H1 (cell line): ENCODE measurements at regions not wholly inside any gene's neighbourhood (a gene's known extent, or its start where the extent isn't known, plus 50 kb on each side); places are given as distances from the start of the nearest gene placed in this dataset.

Source experiments
- CTCF ChIA-PET: fragments of 300-600 bp; sonication (Branson Sonifier 250); formaldehyde crosslinking; loops from one replicate; lab custom pipeline; 2021; ENCODE audit not compliant: partially characterized antibody; lab: Charles Lee
- POLR2A ChIA-PET: fragments of 300-600 bp; sonication (Branson Sonifier 250); formaldehyde crosslinking; loops from one replicate; lab custom pipeline; 2021; ENCODE audit warnings: inconsistent platforms; ENCODE audit not compliant: partially characterized antibody; lab: Charles Lee
- DNase-seq, 2 experiments: peaks; one replicate each; pipeline versions ENCODE4 v3.0.0 to v3.0.0-alpha.2; 2010 to 2022; ENCODE audit warnings: low spot score in 2 of 2, low read depth in 1 of 2, mixed read lengths in 1 of 2
- FAIRE-seq: peaks from 2 replicates; lab custom pipeline; 2011; peaks lifted over from hg19 to GRCh38; lab: Jason Lieb, UNC
- H2AFZ ChIP-seq: 2 replicates; pipeline ENCODE4 v1.8.1; 2012; ENCODE audit warnings: low read length, inconsistent platforms
- H2AK5ac ChIP-seq: 2 replicates; pipeline ENCODE4 v1.6.1; 2013; ENCODE audit warnings: low read depth, low read length
- H2BK120ac ChIP-seq: replicated peaks from 2 replicates; pipeline ENCODE3; 2013; ENCODE audit warnings: low read depth, low read length, inconsistent platforms
- H2BK12ac ChIP-seq: 2 replicates; pipeline ENCODE4 v1.6.1; 2013; ENCODE audit warnings: low read depth, low read length
- H2BK15ac ChIP-seq: 2 replicates; pipeline ENCODE4 v1.6.1; 2013; ENCODE audit warnings: low read length
- H2BK20ac ChIP-seq: 2 replicates; pipeline ENCODE4 v1.6.1; 2013; ENCODE audit warnings: low read length
- H2BK5ac ChIP-seq: 2 replicates; pipeline ENCODE4 v1.6.1; 2013; ENCODE audit warnings: low read depth, low read length
- H3K14ac ChIP-seq: 2 replicates; pipeline ENCODE4 v1.6.1; 2013; ENCODE audit warnings: inconsistent platforms; ENCODE audit not compliant: insufficient read length
- H3K18ac ChIP-seq: 2 replicates; pipeline ENCODE4 v1.6.1; 2013; ENCODE audit warnings: low read length; ENCODE audit errors: extremely low read depth
- H3K23ac ChIP-seq: 2 replicates; pipeline ENCODE4 v1.6.1; 2013; ENCODE audit warnings: inconsistent platforms; ENCODE audit not compliant: insufficient read length
- H3K23me2 ChIP-seq: 2 replicates; pipeline ENCODE4 v1.6.1; 2013; ENCODE audit warnings: low read depth, low read length
- H3K27ac ChIP-seq: 2 replicates; pipeline ENCODE4 v1.6.1; 2011; ENCODE audit warnings: low read depth, low read length, inconsistent platforms
- H3K27me3 ChIP-seq, 4 experiments: replicated peaks in 1 of 4; 1 replicate in 1 of 4; 2 replicates in 3 of 4; pipeline versions ENCODE4 v1.6.1 to v1.8.1; 2011 to 2013; ENCODE audit warnings: low read length in 3 of 4, mild to moderate bottlenecking in 3 of 4, inconsistent platforms in 2 of 4, mixed read lengths in 2 of 4, moderate library complexity in 1 of 4; ENCODE audit not compliant: control insufficient read depth in 3 of 4, insufficient read depth in 3 of 4; ENCODE audit errors: extremely low read depth in 1 of 4
- H3K36me3 ChIP-seq, 4 experiments: 2 replicates each; pipeline versions ENCODE4 v1.6.1 to v1.8.1; 2011 to 2013; ENCODE audit warnings: mild to moderate bottlenecking in 4 of 4, low read length in 3 of 4, moderate library complexity in 2 of 4, control low read depth in 1 of 4, inconsistent platforms in 1 of 4; ENCODE audit not compliant: insufficient read depth in 4 of 4, control insufficient read depth in 2 of 4
- H3K4ac ChIP-seq: replicated peaks from 2 replicates; pipeline ENCODE3; 2013; ENCODE audit warnings: low read length, low read depth, mixed read lengths, inconsistent platforms; ENCODE audit not compliant: insufficient read length
- H3K4me1 ChIP-seq, 4 experiments: replicated peaks in 1 of 4; 1 replicate in 1 of 4; 2 replicates in 3 of 4; pipeline versions ENCODE4 v1.6.1 to v1.8.1; 2011 to 2013; ENCODE audit warnings: low read length in 3 of 4, inconsistent platforms in 2 of 4, mixed read lengths in 1 of 4; ENCODE audit not compliant: insufficient read depth in 4 of 4, control insufficient read depth in 3 of 4
- H3K4me2 ChIP-seq, 2 experiments: 2 replicates each; pipeline versions ENCODE4 v1.6.1 to v1.8.1; 2011 to 2013; ENCODE audit warnings: low read depth in 2 of 2, low read length in 2 of 2, control low read depth in 1 of 2, inconsistent platforms in 1 of 2, mild to moderate bottlenecking in 1 of 2; ENCODE audit not compliant: insufficient read depth in 1 of 2
- H3K4me3 ChIP-seq, 4 experiments: fragments of 200-600, 300-600 bp in 1 of 4; sonication (generic), shearing (Covaris generic), sonication (Bioruptor Twin) in 1 of 4; 2 replicates each; pipeline versions ENCODE4 v1.5.1 to v1.8.1; 2011 to 2016; ENCODE audit warnings: low read length in 4 of 4, low read depth in 3 of 4, control low read depth in 2 of 4, inconsistent platforms in 2 of 4, mild to moderate bottlenecking in 2 of 4, mixed read lengths in 1 of 4, moderate library complexity in 1 of 4; ENCODE audit not compliant: insufficient read depth in 2 of 4; ENCODE audit errors: extremely low read depth in 1 of 4
- H3K56ac ChIP-seq: replicated peaks from 2 replicates; pipeline ENCODE3; 2013; ENCODE audit warnings: low read depth, mild to moderate bottlenecking, mixed read lengths, low read length, inconsistent platforms; ENCODE audit not compliant: insufficient read length
- H3K79me1 ChIP-seq: 2 replicates; pipeline ENCODE4 v1.6.1; 2013; ENCODE audit warnings: low read depth, low read length, control low read depth
- H3K79me2 ChIP-seq, 2 experiments: 2 replicates each; pipeline versions ENCODE4 v1.6.1 to v1.8.1; 2012 to 2013; ENCODE audit warnings: low read length in 2 of 2, mild to moderate bottlenecking in 2 of 2, inconsistent platforms in 1 of 2; ENCODE audit not compliant: insufficient read depth in 2 of 2, control insufficient read depth in 1 of 2
- H3K9ac ChIP-seq, 4 experiments: replicated peaks in 1 of 4; 1 replicate in 1 of 4; 2 replicates in 3 of 4; pipeline versions ENCODE4 v1.6.1 to v1.8.1; 2011 to 2013; ENCODE audit warnings: low read depth in 3 of 4, low read length in 3 of 4, control low read depth in 2 of 4, mild to moderate bottlenecking in 2 of 4, moderate library complexity in 2 of 4, inconsistent platforms in 1 of 4; ENCODE audit errors: extremely low read depth in 1 of 4
- H3K9me3 ChIP-seq, 2 experiments: 2 replicates each; pipeline versions ENCODE4 v1.6.1 to v1.8.1; 2012 to 2013; ENCODE audit warnings: mild to moderate bottlenecking in 2 of 2, moderate library complexity in 2 of 2, control low read depth in 1 of 2, inconsistent platforms in 1 of 2, low read depth in 1 of 2, low read length in 1 of 2, mixed read lengths in 1 of 2; ENCODE audit not compliant: insufficient read depth in 2 of 2
- H4K20me1 ChIP-seq, 2 experiments: replicated peaks in 1 of 2; 2 replicates each; pipeline versions ENCODE3 to v1.8.1; 2011 to 2013; ENCODE audit warnings: inconsistent platforms in 2 of 2, low read length in 2 of 2, mild to moderate bottlenecking in 1 of 2; ENCODE audit not compliant: insufficient read depth in 2 of 2, control insufficient read depth in 1 of 2
- H4K5ac ChIP-seq: 2 replicates; pipeline ENCODE4 v1.6.1; 2013; ENCODE audit warnings: low read length, low read depth, mixed read lengths, inconsistent platforms; ENCODE audit not compliant: insufficient read length
- H4K8ac ChIP-seq: 2 replicates; pipeline ENCODE4 v1.8.0; 2013; ENCODE audit warnings: mild to moderate bottlenecking, moderate library complexity, low read length, inconsistent platforms; ENCODE audit not compliant: insufficient read depth; ENCODE audit errors: extremely low read depth
- H4K91ac ChIP-seq: replicated peaks from 2 replicates; pipeline ENCODE3; 2013; ENCODE audit warnings: low read length, mixed read lengths, inconsistent platforms; ENCODE audit not compliant: insufficient read length
- ATF2 ChIP-seq: IDR thresholded peaks from 2 replicates; pipeline ENCODE4 v1.6.1; 2012; ENCODE audit warnings: low read length, inconsistent platforms
- ATF3 ChIP-seq: IDR thresholded peaks from 2 replicates; pipeline ENCODE4 v1.6.1; 2011; ENCODE audit warnings: low read depth, mild to moderate bottlenecking, low read length; ENCODE audit not compliant: insufficient read depth
- BRCA1 ChIP-seq: IDR thresholded peaks from 2 replicates; pipeline ENCODE4 v1.6.1; 2012; ENCODE audit warnings: low read depth, low read length, improper control_type of control experiment
- CEBPB ChIP-seq: IDR thresholded peaks from 2 replicates; pipeline ENCODE4 v1.6.1; 2012; ENCODE audit warnings: low read depth, low read length
- GABPA ChIP-seq: IDR thresholded peaks from 2 replicates; pipeline ENCODE4 v1.6.1; 2011; ENCODE audit warnings: mild to moderate bottlenecking, low read length, moderate library complexity, borderline replicate concordance; ENCODE audit not compliant: insufficient read depth
- HDAC2 ChIP-seq, 2 experiments: fragments of 300-600 bp in 1 of 2; sonication (generic) in 1 of 2; IDR thresholded peaks; 2 replicates each; pipeline ENCODE4 v1.6.1; 2011 to 2012; ENCODE audit warnings: low read depth in 2 of 2, low read length in 2 of 2, mild to moderate bottlenecking in 2 of 2, moderate library complexity in 2 of 2, borderline replicate concordance in 1 of 2, inconsistent platforms in 1 of 2
- HDAC6 ChIP-seq: IDR thresholded peaks from one replicate; pipeline ENCODE4 v1.7.1; 2012; ENCODE audit warnings: low read depth, mild to moderate bottlenecking, inconsistent platforms, low read length, moderate library complexity
- JUND ChIP-seq: IDR thresholded peaks from 2 replicates; pipeline ENCODE4 v1.6.1; 2011; ENCODE audit warnings: mild to moderate bottlenecking, improper control_type of control experiment, low read length
- MAFK ChIP-seq: IDR thresholded peaks from 2 replicates; pipeline ENCODE4 v1.6.1; 2012; ENCODE audit warnings: low read depth, mild to moderate bottlenecking, improper control_type of control experiment, low read length
- RAD21 ChIP-seq, 2 experiments: IDR thresholded peaks in 1 of 2; conservative IDR thresholded peaks in 1 of 2; 2 replicates each; pipeline ENCODE4 v1.6.1; 2011; ENCODE audit warnings: low read depth in 2 of 2, low read length in 2 of 2, improper control_type of control experiment in 1 of 2, inconsistent platforms in 1 of 2, mild to moderate bottlenecking in 1 of 2, moderate library complexity in 1 of 2
- SAP30 ChIP-seq: fragments of 300-600 bp; sonication (generic); IDR thresholded peaks from 2 replicates; pipeline ENCODE4 v1.7.1; 2012; ENCODE audit warnings: low read length, moderate library complexity, mild to moderate bottlenecking, inconsistent platforms; ENCODE audit not compliant: insufficient read depth, insufficient replicate concordance
- SIRT6 ChIP-seq: IDR thresholded peaks from one replicate; pipeline ENCODE4 v1.7.1; 2012; ENCODE audit warnings: low read length, inconsistent platforms
- WGBS, 2 experiments: shearing (Covaris generic) in 1 of 2; methylation state at CpG; one replicate each; pipeline versions ENCODE4 v1.1.6 to v1.1.7; 2013 to 2015; ENCODE audit warnings: low lambda C conversion rate in 2 of 2, mixed read lengths in 2 of 2, inconsistent platforms in 1 of 2, low coverage in 1 of 2, missing lambda C conversion rate in 1 of 2; ENCODE audit not compliant: insufficient replicate concordance in 2 of 2, insufficient coverage in 1 of 2, insufficient read length in 1 of 2; ENCODE audit errors: extremely low coverage in 1 of 2, missing lambda C conversion rate in 1 of 2; 5-methylcytosine and 5-hydroxymethylcytosine counted together

- Histone ChIP-seq H3K9me3 (no peaks in the 10 kb centered on the region), H2BK5ac (no peak overlapping the region), H4K5ac (no peak overlapping the region), H3K4me3 (no peak overlapping the region), H3K4me1 (peaks cover 0 to 5% (median 0%) of the 10 kb centered on the region in 4 experiments; a peak in 1 of 7 replicates), H2BK12ac (no peak overlapping the region), H3K79me2 (no peaks in the 10 kb centered on the region), H3K14ac (no peak overlapping the region), H2AFZ (no peak overlapping the region), H3K56ac (no peak overlapping the region), H4K8ac (no peak overlapping the region), H3K23me2 (no peaks in the 10 kb centered on the region), H3K79me1 (no peaks in the 10 kb centered on the region), H3K36me3 (no peaks in the 10 kb centered on the region), H4K91ac (no peak overlapping the region), H3K23ac (no peak overlapping the region), H3K27me3 (no peaks in the 10 kb centered on the region), H4K20me1 (no peaks in the 10 kb centered on the region), H3K18ac (no peak overlapping the region), H2AK5ac (no peak overlapping the region), H3K9ac (no peak overlapping the region), H3K4me2 (no peak overlapping the region), H3K27ac (no peak overlapping the region), H2BK120ac (no peak overlapping the region), H2BK15ac (no peak overlapping the region), H2BK20ac (no peak overlapping the region), H3K4ac (no peak overlapping the region)
- 96% methylated on average over 2 of the region's 2 CpGs; no CpG with 5 or more reads in 1 of the 2 experiments for WGBS, 2 experiments
- FAIRE-seq = no peak
- ChIA-PET CTCF (interaction anchor here (1.1 kb wide), 1 partner anchor 16 kb away, joined by 3 read pairs; no protein-coding TSS in a partner anchor), POLR2A (no interaction called here)
- no peak for DNase-seq
- TF ChIP-seq GABPA (no peak), MAFK (no peak), JUND (no peak), SAP30 (no peak), CEBPB (no peak), HDAC6 (no peak), BRCA1 (no peak), SIRT6 (no peak), RAD21 (IDR thresholded peaks at IDR 0.05 in 1 of 2, conservative IDR thresholded peaks at IDR 0.05 in 1 of 2; ENCODE audit: low read depth in 2 of 2, low read length in 2 of 2) (no peak), HDAC2 (IDR thresholded peaks at IDR 0.05; ENCODE audit: borderline replicate concordance in 1 of 2, low read depth in 2 of 2, low read length in 2 of 2) (no peak), ATF3 (no peak), ATF2 (no peak)
Measured at GRCh38 chr13:40261947-40262346, 404.5 kb downstream of the FOXO1 start.
